SU-DHL-6 (cell line): ENCODE measurements at regions not wholly inside any gene's neighbourhood (a gene's known extent, or its start where the extent isn't known, plus 50 kb on each side); places are given as distances from the start of the nearest gene placed in this dataset.

Source experiments
- H2AFZ ChIP-seq: fragments of 200-600 bp; sonication (generic); 2 replicates; pipeline ENCODE4 v1.6.1; 2014; ENCODE audit warnings: low read depth, mild to moderate bottlenecking, moderate library complexity, mixed read lengths, antibody characterized with exemption, low read length; ENCODE audit not compliant: severe bottlenecking
- H3F3A ChIP-seq: fragments of 200-600 bp; shearing (Covaris generic); 2 replicates; pipeline ENCODE4 v1.6.0; 2016; ENCODE audit warnings: antibody characterized with exemption, mild to moderate bottlenecking; ENCODE audit not compliant: insufficient read depth
- H3K27ac ChIP-seq: fragments of 200-600 bp; sonication (generic); 2 replicates; pipeline ENCODE4 v1.5.1; 2016; ENCODE audit warnings: low read depth, mild to moderate bottlenecking, low read length, moderate library complexity, mixed read lengths
- H3K27me3 ChIP-seq: fragments of 200-600 bp; sonication (generic), shearing (Covaris generic); 2 replicates; pipeline ENCODE4 v1.6.0; 2014; ENCODE audit warnings: mild to moderate bottlenecking, low read length
- H3K36me3 ChIP-seq: fragments of 200-600 bp; sonication (generic); 2 replicates; pipeline ENCODE4 v1.6.1; 2014; ENCODE audit warnings: mild to moderate bottlenecking, low read length, mixed read lengths
- H3K4me2 ChIP-seq: fragments of 300-600, 200-600 bp; shearing (Covaris generic), sonication (generic); 2 replicates; pipeline ENCODE4 v1.6.0; 2014; ENCODE audit warnings: low read length, low read depth, mild to moderate bottlenecking; ENCODE audit not compliant: poor library complexity, severe bottlenecking
- H3K4me3 ChIP-seq: fragments of 200-600 bp; sonication (generic); 2 replicates; pipeline ENCODE4 v1.5.1; 2014; ENCODE audit warnings: antibody characterized with exemption, low read length, mild to moderate bottlenecking, mixed read lengths; ENCODE audit not compliant: insufficient read depth, poor library complexity, severe bottlenecking
- H3K79me2 ChIP-seq: fragments of 200-600 bp; sonication (generic); 2 replicates; pipeline ENCODE4 v1.6.1; 2014; ENCODE audit warnings: mild to moderate bottlenecking, low read length, moderate library complexity; ENCODE audit not compliant: insufficient read depth
- H3K9ac ChIP-seq: fragments of 200-600 bp; sonication (generic); 2 replicates; pipeline ENCODE4 v1.7.0; 2014; ENCODE audit warnings: mild to moderate bottlenecking, low read length
- H3K9me2 ChIP-seq: fragments of 200-600 bp; sonication (generic); replicated peaks from 2 replicates; pipeline ENCODE4 v1.6.1; 2014; ENCODE audit warnings: low read length; ENCODE audit not compliant: insufficient read depth
- H3K9me3 ChIP-seq: fragments of 200-600 bp; sonication (generic); 2 replicates; pipeline ENCODE4 v1.6.1; 2014; ENCODE audit warnings: low read length, mixed read lengths; ENCODE audit not compliant: insufficient read depth
- H4K20me1 ChIP-seq: fragments of 200-600 bp; sonication (generic); 2 replicates; pipeline ENCODE4 v1.6.1; 2014; ENCODE audit warnings: low read depth, mild to moderate bottlenecking, antibody characterized with exemption, low read length, moderate library complexity, mixed read lengths
- CTCF ChIP-seq: fragments of 200-600 bp; sonication (generic); IDR thresholded peaks from one replicate; pipeline ENCODE4 v1.5.1; 2017; ENCODE audit warnings: antibody characterized with exemption, mild to moderate bottlenecking, low read length, moderate library complexity; ENCODE audit not compliant: insufficient read depth, poor library complexity, severe bottlenecking
- EZH2phosphoT487 ChIP-seq: fragments of 200-600 bp; sonication (generic), shearing (Covaris generic); conservative IDR thresholded peaks from 2 replicates; pipeline ENCODE4 v1.6.1; 2018; ENCODE audit warnings: mild to moderate bottlenecking, antibody characterized with exemption, low read length, moderate library complexity, mixed read lengths

DNA sequence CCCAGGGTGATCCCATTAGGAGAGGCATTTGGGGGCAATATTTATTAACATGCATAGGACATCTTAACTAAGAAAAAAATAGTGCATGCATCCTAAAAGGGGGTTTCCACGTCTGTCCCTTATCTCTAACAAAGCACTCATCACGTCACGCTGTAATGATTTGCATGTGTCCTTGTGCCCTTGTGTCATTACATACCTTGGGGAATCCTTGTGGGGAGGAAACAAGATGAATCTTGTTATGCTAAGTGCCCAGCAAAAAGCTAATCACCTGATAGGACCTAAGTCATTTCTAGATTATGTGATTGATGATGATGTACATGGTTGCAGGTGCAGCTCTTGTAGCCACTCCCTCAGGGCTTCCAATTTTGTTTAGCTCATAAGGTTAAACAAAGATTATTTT, 250.9 kb downstream of the FBXO15 start:
- Histone ChIP-seq H3F3A (no peaks in the 10 kb centered on the region), H3K4me3 (no peak overlapping the region), H3K79me2 (no peaks in the 10 kb centered on the region), H4K20me1 (no peaks in the 10 kb centered on the region), H3K9me2 (no peaks in the 10 kb centered on the region), H2AFZ (no peak overlapping the region), H3K27me3 (no peaks in the 10 kb centered on the region; the same call in 1 of the 2 replicates), H3K36me3 (no peaks in the 10 kb centered on the region), H3K27ac (no peak overlapping the region), H3K4me2 (no peak overlapping the region), H3K9me3 (no peaks in the 10 kb centered on the region), H3K9ac (no peak overlapping the region)
- TF ChIP-seq EZH2phosphoT487 (no peak), CTCF (no peak)

- no peaks in the 10 kb centered on the region for H4K20me1 ChIP-seq
- no peaks in the 10 kb centered on the region for H3K9me2 ChIP-seq
- no peak for TF ChIP-seq CTCF
- no peak for TF ChIP-seq EZH2phosphoT487
- no peaks in the 10 kb centered on the region for H3F3A ChIP-seq
- no peaks in the 10 kb centered on the region for H3K9me3 ChIP-seq
- H3K9ac ChIP-seq = no peak overlapping the region
- no peak overlapping the region for H3K4me2 ChIP-seq
- no peaks in the 10 kb centered on the region for H3K36me3 ChIP-seq
- H3K79me2 ChIP-seq = no peaks in the 10 kb centered on the region
- no peak overlapping the region for H2AFZ ChIP-seq
- H3K27me3 ChIP-seq = no peaks in the 10 kb centered on the region; the same call in 1 of the 2 replicates
- H3K4me3 ChIP-seq = no peak overlapping the region
- no peak overlapping the region for H3K27ac ChIP-seq
Observed at GRCh38 chr18:73895701-73896100, 251.9 kb downstream of the FBXO15 start.

DNA sequence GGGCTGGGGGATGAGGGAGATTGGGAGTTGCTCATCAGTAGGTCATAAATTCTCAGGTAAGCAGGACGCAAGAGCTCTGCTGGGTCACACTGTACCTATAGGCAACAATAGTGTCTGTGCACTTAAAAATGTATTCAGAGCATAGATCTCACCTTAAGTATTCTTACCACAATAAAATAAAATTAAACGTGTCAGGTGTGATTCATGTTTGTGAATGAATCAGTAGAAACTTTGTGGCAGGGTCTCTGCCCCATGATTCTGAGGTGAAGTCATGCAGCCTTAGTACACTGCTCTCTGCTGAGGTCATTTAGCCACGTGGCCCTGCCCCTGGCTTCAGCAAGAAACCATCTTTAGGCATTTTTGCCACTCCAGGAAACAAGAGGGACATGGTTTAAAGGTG, 253.8 kb downstream of the FBXO15 start:
- Histone ChIP-seq H4K20me1 (no peaks in the 10 kb centered on the region), H3K4me3 (no peak overlapping the region), H3K27ac (no peak overlapping the region), H3F3A (no peaks in the 10 kb centered on the region), H3K27me3 (no peaks in the 10 kb centered on the region; the same call in 1 of the 2 replicates), H3K9me2 (no peaks in the 10 kb centered on the region), H2AFZ (no peak overlapping the region), H3K9me3 (no peaks in the 10 kb centered on the region), H3K36me3 (no peaks in the 10 kb centered on the region), H3K79me2 (no peaks in the 10 kb centered on the region), H3K9ac (no peak overlapping the region), H3K4me2 (no peak overlapping the region)
- TF ChIP-seq CTCF (no peak), EZH2phosphoT487 (no peak)
